Gastroesophageal sphincter (tissue), 3 donors: ENCODE measurements at regions not wholly inside any gene's neighbourhood (a gene's known extent, or its start where the extent isn't known, plus 50 kb on each side); places are given as distances from the start of the nearest gene placed in this dataset.

Experiments used
- CTCF ChIP-seq, 4 experiments: fragments of 200-600 bp in 2 of 4; fragments of 450-650 bp in 2 of 4; sonication (generic) in 1 of 4; IDR thresholded peaks; one replicate each; pipeline ENCODE4 v1.5.1; 2017 to 2019; ENCODE audit warnings: antibody characterized with exemption in 4 of 4, mild to moderate bottlenecking in 2 of 4, moderate library complexity in 2 of 4
- POLR2A ChIP-seq, 2 donors: fragments of 450-650 bp; IDR thresholded peaks; one replicate each; pipeline ENCODE4 v1.6.1; 2017; ENCODE audit warnings: antibody characterized with exemption in 2 of 2, mild to moderate bottlenecking in 2 of 2, moderate library complexity in 1 of 2
- POLR2AphosphoS5 ChIP-seq: sonication (generic); formaldehyde crosslinking; IDR thresholded peaks from one replicate; pipeline ENCODE4 v1.6.1; 2017; ENCODE audit warnings: antibody characterized with exemption

- TF ChIP-seq CTCF (IDR thresholded peaks at IDR 0.05) (no peak), POLR2A (IDR thresholded peaks at IDR 0.05) (no peak), POLR2AphosphoS5 (no peak)
These were observed 50.9 kb upstream of the BCL2L14 start for GRCh38 chr12:12019881-12020280.
